Ishikawa (cell line): ENCODE measurements at regions not wholly inside any gene's neighbourhood (a gene's known extent, or its start where the extent isn't known, plus 50 kb on each side); places are given as distances from the start of the nearest gene placed in this dataset.

Source experiments
- CEBPB ChIP-seq: IDR thresholded peaks from 2 replicates; pipeline ENCODE4 v1.6.1; 2012
- CREB1 ChIP-seq: IDR thresholded peaks from 2 replicates; pipeline ENCODE4 v1.6.1; 2012; ENCODE audit warnings: low read depth
- EGR1 ChIP-seq: IDR thresholded peaks from 2 replicates; pipeline ENCODE4 v1.6.1; 2012
- EP300 ChIP-seq: IDR thresholded peaks from 2 replicates; pipeline ENCODE4 v1.6.1; 2012; ENCODE audit warnings: borderline replicate concordance
- MAX ChIP-seq: IDR thresholded peaks from 2 replicates; pipeline ENCODE4 v1.6.1; 2012
- NFIC ChIP-seq: IDR thresholded peaks from 2 replicates; pipeline ENCODE4 v1.6.1; 2012
- RAD21 ChIP-seq: IDR thresholded peaks from 2 replicates; pipeline ENCODE4 v1.6.1; 2012; ENCODE audit warnings: low read depth
- REST ChIP-seq: IDR thresholded peaks from 2 replicates; pipeline ENCODE4 v1.6.1; 2012; ENCODE audit warnings: low read depth, mild to moderate bottlenecking
- TAF1 ChIP-seq: IDR thresholded peaks from 2 replicates; pipeline ENCODE4 v1.6.1; 2012; ENCODE audit warnings: low read depth, mild to moderate bottlenecking
- TCF12 ChIP-seq: IDR thresholded peaks from 2 replicates; pipeline ENCODE4 v1.6.1; 2012; ENCODE audit warnings: low read depth
- TEAD4 ChIP-seq: IDR thresholded peaks from 2 replicates; pipeline ENCODE4 v1.6.1; 2012
- YY1 ChIP-seq: IDR thresholded peaks from 2 replicates; pipeline ENCODE4 v1.6.1; 2012; ENCODE audit warnings: low read depth

GRCh38 chr6:160917572-160917971 is 74.0 kb upstream of the MAP3K4 start:
- no peak for TF ChIP-seq REST
- TF ChIP-seq TAF1 = no peak
- no peak for TF ChIP-seq EGR1
- no peak for TF ChIP-seq MAX
- no peak for TF ChIP-seq YY1
- TF ChIP-seq EP300 = no peak
- TF ChIP-seq RAD21 = no peak
- TF ChIP-seq TCF12 = no peak
- no peak for TF ChIP-seq NFIC
- no peak for TF ChIP-seq CEBPB
- no peak for TF ChIP-seq TEAD4
- no peak for TF ChIP-seq CREB1
